Heart right ventricle (tissue), 16 donors: ENCODE measurements at regions not wholly inside any gene's neighbourhood (a gene's known extent, or its start where the extent isn't known, plus 50 kb on each side); places are given as distances from the start of the nearest gene placed in this dataset.
"Not testable (repeated sequence)": the region's sequence is repeated elsewhere in the genome, so short reads cannot be mapped to it uniquely, and the experiment has no call there.

Experiments
- ATAC-seq, 8 donors: fragments of 200-7000 bp; cut with Tn5 transposase; one replicate each; pipeline ENCODE4 v1.9.1; 2020; ENCODE audit warnings: mild to moderate bottlenecking in 8 of 8, moderate library complexity in 8 of 8, moderate number of reproducible peaks in 1 of 8
- DNase-seq, 2 donors: peaks; one replicate each; pipeline ENCODE4 v3.0.0-alpha.2; 2020
- H3K27ac ChIP-seq, 10 donors: fragments of 200-600 bp; sonication (generic) in 2 of 10; one replicate each; pipeline versions ENCODE4 v1.5.0 to v1.8.0; 2020 to 2022; ENCODE audit warnings: mild to moderate bottlenecking in 3 of 10
- H3K27me3 ChIP-seq, 7 donors: fragments of 200-600 bp; one replicate each; pipeline ENCODE4 v1.8.0; 2021 to 2022; ENCODE audit warnings: mild to moderate bottlenecking in 2 of 7
- H3K36me3 ChIP-seq, 9 donors: fragments of 200-600 bp; sonication (generic) in 1 of 9; one replicate each; pipeline versions ENCODE4 v1.5.0 to v1.8.0; 2020 to 2022; ENCODE audit warnings: mild to moderate bottlenecking in 2 of 9
- H3K4me1 ChIP-seq, 9 donors: fragments of 200-600 bp; sonication (generic) in 1 of 9; one replicate each; pipeline versions ENCODE4 v1.5.0 to v1.8.0; 2020 to 2022; ENCODE audit warnings: mild to moderate bottlenecking in 4 of 9
- H3K4me3 ChIP-seq, 10 donors: fragments of 200-600 bp; sonication (generic) in 2 of 10; one replicate each; pipeline versions ENCODE4 v1.5.0 to v1.8.0; 2020 to 2022; ENCODE audit warnings: mild to moderate bottlenecking in 7 of 10, moderate library complexity in 2 of 10
- H3K9me3 ChIP-seq, 11 donors: fragments of 200-600 bp in 10 of 11; sonication (generic) in 2 of 11; one replicate each; pipeline versions ENCODE4 v1.5.0 to v1.8.0; 2013 to 2022; ENCODE audit warnings: mild to moderate bottlenecking in 2 of 11, control low read depth in 1 of 11, moderate library complexity in 1 of 11
- WGBS, 2 donors: extraction: QIAGEN DNeasy Blood & Tissue Kit; methylation state at CpG; one replicate each; pipeline ENCODE4 v1.1.7; 2013; ENCODE audit warnings: inconsistent platforms in 1 of 2; 5-methylcytosine and 5-hydroxymethylcytosine counted together
- intact Hi-C, 10 donors: fragments of 100-400 bp; cut with DNase I; formaldehyde crosslinking; loops; one replicate each; pipeline versions ENCODE4 v1.11.1 to v1.14.2; 2022
- donor health status: Arrhythmogenic right ventricular cardiomyopathy.
- donor health status: ischemic (EF 13 %, LVEDD 7.1; RV severe dilation, severe dysfunction).
- donor health status: healthy with polysubstance abuse.
- donor health status: DM: no; HTN: yes; CAD: no.
- donor health status: DM: no; HTN: no; CAD: no.
- donor health status: ischemic (EF 25% LVEDD 6.9; RV normal size, moderate dysfunction).
- donor health status: ischemic (EF 25% LVEDD 5.7; RV mildly dilated, moderate dysfunction).
- donor health status: healthy.
- donor health status: DM: yes; HTN: yes; CAD: no.
- donor health status: Ischemic cardiomyopathy.
- donor health status: ischemic (EF 35%, LVEDD 5.7; RV mildly dilated, moderate dysfunction).
- donor health status: nonischemic (EF 11% LVEDD 7.7; RV severe dilation, severe dysfunction).
- donor health status: DM: yes; HTN: yes; CAD: no.
- donor health status: PGD.
- donor health status: ischemic (EF 29% LVEDD 5.4; RV normal size, mild dysfunction).
- donor health status: nonischemic (EF 23%, LVEDD 6.1; RV moderate dilation, normal function).

DNA sequence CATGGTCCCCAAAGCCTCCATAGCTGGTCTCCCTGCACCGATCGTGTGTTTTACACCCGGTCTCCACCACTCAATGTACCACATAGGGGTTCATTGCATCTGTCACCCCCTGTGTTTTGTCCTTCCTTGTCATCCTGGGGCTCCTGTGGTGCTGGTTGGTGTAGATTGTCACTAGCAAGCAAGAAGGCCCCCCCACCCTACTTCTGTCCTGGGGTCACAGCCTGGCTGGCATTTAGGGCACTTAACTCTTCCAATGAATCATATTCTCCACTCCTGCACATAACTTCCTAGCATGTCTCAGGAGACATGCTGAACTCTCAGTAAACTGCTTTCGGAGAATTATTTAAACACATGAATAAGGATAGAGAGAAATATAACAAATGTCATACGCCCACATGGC, 161.4 kb downstream of the BCL2L11 start:
- DNase-seq, result not testable (repeated sequence)

DNA sequence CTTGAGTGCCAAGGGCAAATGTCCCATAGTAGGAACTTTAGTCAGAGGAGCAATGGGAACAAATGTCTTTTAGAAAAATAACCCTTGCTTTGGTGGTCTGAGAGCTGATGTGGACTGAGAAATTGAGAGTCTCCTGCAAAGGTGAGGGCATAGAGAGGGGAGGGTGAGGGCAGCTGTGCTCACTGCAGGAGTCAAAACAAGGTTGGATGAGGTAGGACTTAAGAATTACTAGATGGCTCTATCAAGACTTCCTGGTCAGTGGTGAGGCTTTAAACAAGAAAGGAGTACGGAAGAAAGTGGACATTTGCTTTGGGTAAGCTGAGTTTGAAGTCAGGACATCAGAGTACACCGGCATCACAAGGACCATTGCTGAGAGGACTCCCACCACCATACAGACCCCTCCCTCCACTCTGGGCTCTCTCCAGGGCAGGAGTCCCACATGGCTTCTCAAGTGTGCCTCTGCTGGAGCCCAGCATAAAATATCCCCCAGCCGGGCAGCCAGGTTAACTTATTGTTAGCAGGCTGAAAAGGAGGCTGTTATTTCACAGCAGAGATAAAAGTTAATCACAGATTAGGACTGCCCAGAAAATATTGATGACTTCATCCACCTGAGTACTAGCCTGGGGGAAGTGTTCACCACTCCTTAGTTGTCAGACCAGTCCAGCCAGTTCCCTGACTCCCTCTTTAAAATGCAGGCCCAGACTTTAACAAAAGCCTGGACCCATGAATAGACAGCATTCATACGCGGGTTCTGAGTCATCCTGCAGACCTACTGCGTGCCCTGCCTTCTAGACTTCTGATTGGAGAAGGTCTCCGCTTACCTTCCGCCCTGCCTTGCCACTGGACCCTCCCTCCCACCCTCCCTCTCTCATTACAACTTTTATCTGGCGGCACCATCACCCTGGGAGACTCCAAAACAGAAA, 167.2 kb downstream of the BCL2L11 start:
- DNase-seq, ATAC-seq, H3K9me3 ChIP-seq, H3K4me1 ChIP-seq, H3K4me3 ChIP-seq, H3K27ac ChIP-seq, H3K27me3 ChIP-seq, H3K36me3 ChIP-seq, intact Hi-C loops: not testable (repeated sequence)
- 68 to 73% methylated on average over 7 of the region's 9 CpGs for WGBS, 2 donors

More for the DNA sequence above, 161.4 kb downstream of the BCL2L11 start:
- H3K36me3 ChIP-seq, ATAC-seq, H3K27me3 ChIP-seq, H3K27ac ChIP-seq, intact Hi-C loops, H3K9me3 ChIP-seq, H3K4me1 ChIP-seq, H3K4me3 ChIP-seq: not testable (repeated sequence)
- WGBS, 2 donors, result no CpG with 5 or more reads among the region's 5 CpGs

DNA sequence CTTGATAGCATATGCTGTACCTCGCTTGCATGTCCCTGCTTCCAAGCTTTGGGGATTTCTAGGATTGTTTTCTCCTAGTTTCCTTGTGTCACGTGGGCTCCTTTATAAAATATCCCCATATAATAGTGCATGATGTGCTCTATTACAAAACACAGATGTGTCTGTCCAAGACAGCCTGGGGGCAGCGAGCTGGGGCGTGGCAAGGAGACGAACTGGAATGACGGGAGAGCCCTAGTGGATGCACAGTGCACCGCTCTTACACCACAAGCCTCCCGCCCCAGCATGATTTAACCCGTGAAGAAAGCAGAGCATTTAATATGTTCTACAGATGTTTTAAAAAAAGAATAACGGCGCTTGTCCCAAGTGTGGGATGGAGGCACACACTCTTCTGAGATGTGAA, 169.7 kb downstream of the BCL2L11 start:
- intact Hi-C loops, DNase-seq, H3K27ac ChIP-seq, H3K4me1 ChIP-seq, H3K9me3 ChIP-seq, H3K27me3 ChIP-seq, H3K4me3 ChIP-seq, H3K36me3 ChIP-seq, ATAC-seq: not testable (repeated sequence)
- 91% methylated on average over 10 of the region's 11 CpGs for WGBS, 2 donors

DNA sequence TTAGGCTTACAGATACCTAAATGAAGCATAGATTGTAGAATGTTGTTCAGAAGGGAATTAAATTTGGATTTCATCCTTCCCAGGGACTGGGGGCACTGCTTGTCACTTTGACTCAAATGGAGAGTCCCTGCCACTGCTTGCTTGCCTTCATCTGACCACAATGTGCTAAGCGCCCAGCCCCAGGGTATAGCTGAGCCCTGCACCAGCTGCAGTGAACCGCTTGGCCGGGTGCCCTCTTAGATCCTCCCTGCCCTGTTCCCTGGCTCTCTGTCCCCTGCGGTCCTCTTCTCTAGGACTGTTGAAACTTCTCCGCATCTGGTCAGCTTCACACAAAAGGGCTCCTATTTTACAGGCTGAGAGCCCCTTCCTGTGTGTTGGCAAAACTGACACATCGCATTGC, 170.9 kb downstream of the BCL2L11 start:
- H3K27me3 ChIP-seq, DNase-seq, H3K4me1 ChIP-seq, intact Hi-C loops, H3K36me3 ChIP-seq, H3K4me3 ChIP-seq, H3K27ac ChIP-seq, H3K9me3 ChIP-seq: not testable (repeated sequence)
- peak in 1 of 8 donors; percentile 55 for ATAC-seq
- WGBS, 2 donors, result 89 to 94% methylated on average over 5 of the region's 6 CpGs

DNA sequence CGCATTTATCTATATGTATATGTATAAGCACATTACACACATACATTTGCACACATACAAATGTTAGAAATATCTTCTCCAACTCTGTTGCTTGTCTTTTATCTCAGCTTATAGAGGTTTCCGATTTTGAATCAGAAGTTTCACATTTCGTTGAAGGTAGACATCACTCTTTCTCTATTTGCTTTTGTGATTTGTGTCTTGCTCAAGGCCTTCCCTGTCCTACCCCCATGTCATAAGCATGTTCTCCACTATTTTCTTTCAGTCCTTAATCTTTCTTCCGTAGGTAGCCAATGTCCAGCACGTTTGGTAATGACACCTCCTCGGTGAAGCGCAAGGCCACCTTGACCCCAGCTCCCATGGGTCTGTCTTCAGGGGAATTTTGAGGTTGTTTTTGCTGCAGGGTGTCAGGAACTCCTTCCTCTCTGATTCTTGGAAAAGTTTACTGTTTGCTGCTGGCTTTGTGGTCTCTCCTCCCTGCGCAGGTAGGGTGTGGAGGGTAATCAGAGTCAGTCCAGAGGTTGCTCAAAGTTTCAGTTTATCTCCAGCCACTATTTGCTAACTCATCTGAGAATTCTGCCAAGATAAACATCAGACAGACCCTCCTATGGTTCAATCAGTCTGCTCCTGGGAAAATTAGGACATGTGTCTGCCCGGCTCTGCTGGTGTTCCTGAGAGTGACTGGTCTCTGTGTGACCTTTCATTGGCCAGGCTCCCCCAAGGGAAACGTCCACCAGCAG, 171.7 kb downstream of the BCL2L11 start:
- 88 to 92% methylated on average over 7 of the region's 10 CpGs for WGBS, 2 donors
- H3K36me3 ChIP-seq, H3K9me3 ChIP-seq, H3K27ac ChIP-seq, ATAC-seq, H3K27me3 ChIP-seq, H3K4me1 ChIP-seq, intact Hi-C loops, DNase-seq, H3K4me3 ChIP-seq: not testable (repeated sequence)

DNA sequence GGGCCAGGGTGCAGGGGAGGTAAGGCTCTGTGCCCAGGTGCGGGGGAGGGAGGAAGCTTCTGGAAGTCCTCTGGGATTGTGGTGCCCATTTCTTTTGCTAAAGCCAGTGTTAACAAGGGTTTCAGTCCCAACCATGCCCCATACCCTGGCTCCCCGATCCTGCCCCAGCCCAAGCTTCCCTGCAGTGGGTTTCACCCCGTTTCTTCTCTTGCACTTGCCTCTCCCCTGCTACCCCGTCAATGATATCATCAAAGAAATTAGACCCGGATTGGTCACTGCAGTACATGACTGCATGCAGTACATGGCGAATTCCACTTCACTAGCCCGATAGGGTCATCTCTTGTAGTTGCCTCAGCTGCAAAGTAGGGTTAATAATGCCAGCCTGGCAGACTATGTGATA, 174.0 kb downstream of the BCL2L11 start:
- intact Hi-C loops, H3K27ac ChIP-seq, H3K4me3 ChIP-seq, H3K36me3 ChIP-seq, H3K4me1 ChIP-seq, H3K27me3 ChIP-seq, ATAC-seq, H3K9me3 ChIP-seq, DNase-seq: not testable (repeated sequence)
- 90 to 99% methylated on average over 3 to 4 of the region's 7 CpGs for WGBS, 2 donors

DNA sequence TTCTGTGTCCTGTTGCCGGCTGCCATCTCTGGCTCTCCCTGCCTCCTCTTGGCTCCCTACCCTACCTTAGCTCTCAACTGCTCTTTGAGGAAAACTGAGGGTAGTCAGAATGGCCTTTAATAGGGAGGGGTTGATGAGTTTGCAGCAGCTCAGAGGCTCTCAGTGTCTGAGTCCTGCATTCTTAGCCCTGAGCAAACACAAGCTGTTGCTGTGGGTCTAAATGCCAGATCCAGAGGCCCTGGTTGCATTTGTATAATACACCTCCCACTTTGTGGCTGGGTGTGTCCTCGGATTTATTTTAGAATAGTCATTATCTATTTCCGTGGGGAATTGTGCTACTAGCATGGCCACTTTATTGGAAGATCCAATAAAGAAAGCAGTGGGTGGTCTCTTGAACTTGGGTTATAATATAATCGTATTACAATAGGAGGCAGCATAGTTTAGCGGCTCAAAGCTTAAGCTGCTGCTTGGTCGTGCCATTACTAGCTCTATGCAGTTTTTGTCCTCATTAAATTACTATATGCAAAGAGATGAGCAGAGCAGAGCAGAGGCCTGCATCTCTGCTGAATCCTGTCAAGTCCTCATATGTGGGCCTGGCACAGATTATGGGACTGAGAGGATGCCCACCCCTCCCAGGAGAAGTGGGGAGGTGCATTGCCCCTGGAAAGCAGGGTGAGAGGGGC, 175.5 kb downstream of the BCL2L11 start:
- H3K27me3 ChIP-seq, H3K36me3 ChIP-seq, H3K4me3 ChIP-seq, intact Hi-C loops, ATAC-seq, DNase-seq, H3K27ac ChIP-seq, H3K9me3 ChIP-seq, H3K4me1 ChIP-seq: not testable (repeated sequence)
- WGBS, 2 donors, result 84 to 85% methylated on average over 5 of the region's 6 CpGs

DNA sequence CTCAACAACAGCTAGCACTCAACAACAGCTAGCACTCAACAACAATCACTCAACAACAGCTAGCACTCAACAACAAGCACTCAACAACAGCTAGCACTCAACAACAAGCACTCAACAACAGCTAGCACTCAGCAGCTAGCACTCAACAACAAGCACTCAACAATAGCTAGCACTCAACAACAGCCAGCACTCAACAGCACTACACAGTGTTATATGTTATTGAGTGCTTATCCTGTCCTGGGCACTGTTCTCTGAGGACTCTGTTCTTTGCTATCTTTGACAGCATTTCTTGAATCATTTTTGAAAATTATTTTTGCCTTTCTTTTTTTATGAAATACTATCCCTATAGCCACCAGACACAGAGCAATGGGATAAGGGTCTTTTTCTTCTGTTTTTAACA, 176.4 kb downstream of the BCL2L11 start:
- intact Hi-C loops, result not testable (repeated sequence)

DNA sequence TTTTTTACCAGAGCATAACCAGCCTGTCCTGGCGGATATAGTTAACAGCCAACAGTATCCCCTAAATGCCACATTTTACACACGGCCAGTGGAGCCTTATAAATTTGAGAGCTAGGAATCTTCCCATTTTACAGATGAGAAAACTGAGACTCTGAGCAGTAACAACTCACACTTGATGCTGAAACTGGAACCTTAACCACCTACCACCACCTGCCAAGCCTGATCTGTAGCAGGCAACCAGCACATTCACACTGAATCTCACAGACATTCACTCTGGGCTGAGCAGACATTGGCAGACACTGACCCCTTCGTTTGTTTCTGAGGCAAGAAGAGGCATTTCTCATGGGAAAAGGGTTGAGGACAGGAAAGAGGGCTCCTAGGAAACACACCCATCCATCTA, 178.2 kb downstream of the BCL2L11 start:
- H3K27ac ChIP-seq, H3K27me3 ChIP-seq, H3K4me1 ChIP-seq, DNase-seq, H3K9me3 ChIP-seq, H3K36me3 ChIP-seq, H3K4me3 ChIP-seq, intact Hi-C loops, ATAC-seq: not testable (repeated sequence)
- 86 to 94% methylated on average over 3 of the region's 3 CpGs for WGBS, 2 donors

More for the DNA sequence above, 176.4 kb downstream of the BCL2L11 start:
- not testable (repeated sequence) for DNase-seq, H3K27me3 ChIP-seq, H3K4me3 ChIP-seq, H3K27ac ChIP-seq, H3K9me3 ChIP-seq, ATAC-seq, H3K36me3 ChIP-seq, H3K4me1 ChIP-seq

DNA sequence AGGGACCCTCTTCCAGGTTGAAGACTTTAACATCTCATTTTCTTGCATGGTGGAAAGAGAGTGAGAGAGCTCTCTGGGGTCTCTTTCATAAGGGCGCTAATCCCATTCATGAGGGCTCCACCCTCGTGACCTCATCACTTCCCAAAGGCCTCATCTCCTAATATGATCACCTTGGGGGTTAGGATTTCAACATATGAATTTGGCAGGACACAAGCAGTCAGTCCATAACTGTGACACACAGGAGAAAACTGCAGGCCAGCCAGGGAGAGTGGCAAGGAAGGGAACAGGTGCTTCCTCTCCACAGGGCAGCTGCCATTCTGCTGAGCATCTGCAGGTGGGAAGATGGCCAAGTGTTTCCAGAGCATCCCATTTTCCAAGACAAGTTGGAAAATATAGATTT, 178.9 kb downstream of the BCL2L11 start:
- intact Hi-C loops, H3K4me3 ChIP-seq, H3K27ac ChIP-seq, H3K27me3 ChIP-seq, H3K36me3 ChIP-seq, DNase-seq, H3K9me3 ChIP-seq, H3K4me1 ChIP-seq: not testable (repeated sequence)
- WGBS, 2 donors, result 95 to 99% methylated on average over 2 of the region's 2 CpGs
- ATAC-seq, result peak in 2 of 8 donors; percentile 43 to 54

DNA sequence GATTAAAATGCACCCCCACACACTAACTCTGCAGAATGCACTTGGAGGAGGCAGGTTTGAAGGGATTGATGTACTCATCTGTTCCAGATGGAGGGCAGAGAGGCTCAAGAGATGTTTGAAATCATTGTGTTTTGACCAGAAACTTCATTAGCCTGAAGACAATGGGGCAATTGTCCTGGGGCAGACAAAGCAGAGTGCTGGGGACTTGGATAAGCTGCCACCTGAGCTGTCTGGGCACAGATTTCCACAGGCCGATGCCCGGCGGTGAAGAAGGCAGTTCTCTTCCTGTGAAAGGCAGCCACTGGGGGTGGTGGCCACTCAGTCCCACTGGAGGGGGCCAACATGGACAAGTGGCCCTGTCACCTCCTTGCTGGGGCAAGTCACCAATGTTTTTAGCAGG, 181.0 kb downstream of the BCL2L11 start:
- no CpG with 5 or more reads among the region's 3 CpGs for WGBS, 2 donors
- ATAC-seq, H3K27me3 ChIP-seq, H3K4me1 ChIP-seq, H3K36me3 ChIP-seq, intact Hi-C loops, H3K27ac ChIP-seq, DNase-seq, H3K4me3 ChIP-seq, H3K9me3 ChIP-seq: not testable (repeated sequence)
